22Rv1 (cell line): ENCODE measurements at regions not wholly inside any gene's neighbourhood (a gene's known extent, or its start where the extent isn't known, plus 50 kb on each side); places are given as distances from the start of the nearest gene placed in this dataset.

ENCODE experiments used
- ZFX ChIP-seq: fragments of 450-650 bp; IDR thresholded peaks from 2 replicates; pipeline ENCODE4 v1.6.1; 2017; ENCODE audit warnings: antibody characterized with exemption, borderline replicate concordance
- TF ChIP-seq, protein P1 (sequence below): fragments of 450-650 bp; IDR thresholded peaks from 2 replicates; pipeline ENCODE4 v1.5.1; 2017; ENCODE audit warnings: mild to moderate bottlenecking

DNA sequence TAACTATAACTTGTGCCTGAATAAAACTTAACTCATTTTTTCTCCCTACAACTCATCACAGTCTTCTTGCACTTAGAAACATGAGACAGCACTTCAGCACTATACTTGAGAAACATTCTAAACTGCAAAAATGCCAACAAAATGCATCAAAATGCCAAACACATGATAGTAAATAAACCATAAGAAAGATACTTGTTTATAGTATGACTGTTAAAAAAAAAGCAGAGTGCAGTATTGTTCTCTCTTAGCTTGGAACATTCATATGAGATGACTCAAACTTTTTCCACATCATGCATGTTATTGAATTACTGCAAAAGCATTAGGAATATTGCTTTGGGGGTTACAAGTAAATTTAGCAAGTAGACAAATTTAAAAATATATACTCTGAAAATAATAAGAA lies 135.7 kb upstream of the ANXA10 start:
- TF ChIP-seq, protein P1, sequence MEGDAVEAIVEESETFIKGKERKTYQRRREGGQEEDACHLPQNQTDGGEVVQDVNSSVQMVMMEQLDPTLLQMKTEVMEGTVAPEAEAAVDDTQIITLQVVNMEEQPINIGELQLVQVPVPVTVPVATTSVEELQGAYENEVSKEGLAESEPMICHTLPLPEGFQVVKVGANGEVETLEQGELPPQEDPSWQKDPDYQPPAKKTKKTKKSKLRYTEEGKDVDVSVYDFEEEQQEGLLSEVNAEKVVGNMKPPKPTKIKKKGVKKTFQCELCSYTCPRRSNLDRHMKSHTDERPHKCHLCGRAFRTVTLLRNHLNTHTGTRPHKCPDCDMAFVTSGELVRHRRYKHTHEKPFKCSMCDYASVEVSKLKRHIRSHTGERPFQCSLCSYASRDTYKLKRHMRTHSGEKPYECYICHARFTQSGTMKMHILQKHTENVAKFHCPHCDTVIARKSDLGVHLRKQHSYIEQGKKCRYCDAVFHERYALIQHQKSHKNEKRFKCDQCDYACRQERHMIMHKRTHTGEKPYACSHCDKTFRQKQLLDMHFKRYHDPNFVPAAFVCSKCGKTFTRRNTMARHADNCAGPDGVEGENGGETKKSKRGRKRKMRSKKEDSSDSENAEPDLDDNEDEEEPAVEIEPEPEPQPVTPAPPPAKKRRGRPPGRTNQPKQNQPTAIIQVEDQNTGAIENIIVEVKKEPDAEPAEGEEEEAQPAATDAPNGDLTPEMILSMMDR: no peak
- no peak for TF ChIP-seq ZFX
